ENCODE measurements at regions not wholly inside any gene's neighbourhood (a gene's known extent, or its start where the extent isn't known, plus 50 kb on each side); places are given as distances from the start of the nearest gene placed in this dataset.

DNA sequence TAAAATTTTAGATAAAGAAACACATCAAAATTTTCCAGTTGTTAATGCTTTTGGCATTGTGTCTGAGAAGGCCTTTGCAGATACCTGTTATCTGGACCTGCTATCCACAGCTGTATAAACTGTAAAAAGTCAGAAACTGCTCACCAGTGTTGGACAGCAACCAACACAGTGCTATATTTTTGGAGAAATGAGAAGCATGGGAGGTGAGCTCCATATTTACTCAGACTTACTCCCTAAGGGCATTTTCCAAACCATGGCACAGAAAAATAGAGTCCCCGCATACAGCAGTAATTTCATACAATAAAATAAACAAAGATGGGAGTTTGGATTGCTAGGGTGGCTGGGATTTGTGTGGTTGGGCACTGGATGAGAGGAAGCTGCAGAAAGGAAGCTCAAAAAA is 136.3 kb upstream of the GLI3 start:
- TF ChIP-seq GATA3 (IDR thresholded peaks at IDR 0.05; ENCODE audit: low read depth, low read length) (no peak), GATA2 (IDR thresholded peaks at IDR 0.05; ENCODE audit: low read depth, low read length) (no peak)

Data from SH-SY5Y (cell line).